ENCODE measurements at regions not wholly inside any gene's neighbourhood (a gene's known extent, or its start where the extent isn't known, plus 50 kb on each side); places are given as distances from the start of the nearest gene placed in this dataset.

- no peak for TF ChIP-seq CREB5 (CRISPR knock-in tag; IDR thresholded peaks at IDR 0.05; ENCODE audit: low read depth)
- no peak for ATAC-seq
Measured at GRCh38 chr12:80041071-80041470, 58.3 kb upstream of the OTOGL start.

- TF ChIP-seq ZNF565 (CRISPR knock-in tag; conservative IDR thresholded peaks at IDR 0.05; ENCODE audit: low read depth), result no peak
- TF ChIP-seq ZC3H10 (CRISPR knock-in tag; IDR thresholded peaks at IDR 0.05), result no peak
- TF ChIP-seq CSRNP3 (CRISPR knock-in tag; IDR thresholded peaks at IDR 0.05), result no peak
- no peak for ATAC-seq
Measured at GRCh38 chr12:80040075-80040738, 59.1 kb upstream of the OTOGL start.

- no peak for TF ChIP-seq CSDC2 (CRISPR knock-in tag; IDR thresholded peaks at IDR 0.05)
- no peak for TF ChIP-seq ZNF565 (CRISPR knock-in tag; conservative IDR thresholded peaks at IDR 0.05; ENCODE audit: low read depth)
- TF ChIP-seq PATZ1 (CRISPR knock-in tag; IDR thresholded peaks at IDR 0.05; ENCODE audit: borderline replicate concordance), result no peak
- TF ChIP-seq ISL1 (CRISPR knock-in tag; IDR thresholded peaks at IDR 0.05), result no peak
- TF ChIP-seq TOX (CRISPR knock-in tag; IDR thresholded peaks at IDR 0.05; ENCODE audit: borderline replicate concordance), result no peak
- no peak for TF ChIP-seq ZFP30 (CRISPR knock-in tag; IDR thresholded peaks at IDR 0.05)
- TF ChIP-seq ZNF8 (CRISPR knock-in tag; IDR thresholded peaks at IDR 0.05), result no peak
- TF ChIP-seq PPARA (CRISPR knock-in tag; IDR thresholded peaks at IDR 0.05; ENCODE audit: borderline replicate concordance), result no peak
- ATAC-seq, result no peak
Measured at GRCh38 chr12:80038062-80038560, 61.2 kb upstream of the OTOGL start.

- TF ChIP-seq OSR1 (CRISPR knock-in tag; IDR thresholded peaks at IDR 0.05) (no peak), ZNF565 (CRISPR knock-in tag; conservative IDR thresholded peaks at IDR 0.05; ENCODE audit: low read depth) (no peak), TSHZ2 (CRISPR knock-in tag; IDR thresholded peaks at IDR 0.05) (no peak), BACH2 (CRISPR knock-in tag; IDR thresholded peaks at IDR 0.05; ENCODE audit: borderline replicate concordance) (no peak), ZNF8 (CRISPR knock-in tag; IDR thresholded peaks at IDR 0.05) (no peak), PATZ1 (CRISPR knock-in tag; IDR thresholded peaks at IDR 0.05; ENCODE audit: borderline replicate concordance) (no peak), TCF4 (CRISPR knock-in tag; IDR thresholded peaks at IDR 0.05; ENCODE audit: borderline replicate concordance) (no peak), ARNTL (CRISPR knock-in tag; IDR thresholded peaks at IDR 0.05; ENCODE audit: borderline replicate concordance, low read depth) (no peak), CSDC2 (CRISPR knock-in tag; IDR thresholded peaks at IDR 0.05) (no peak), ZFP3 (CRISPR knock-in tag; IDR thresholded peaks at IDR 0.05) (no peak), PPARA (CRISPR knock-in tag; IDR thresholded peaks at IDR 0.05; ENCODE audit: borderline replicate concordance) (no peak), POU6F1 (CRISPR knock-in tag; IDR thresholded peaks at IDR 0.05; ENCODE audit: borderline replicate concordance, low read depth) (no peak), ZFP30 (CRISPR knock-in tag; IDR thresholded peaks at IDR 0.05) (no peak), CREB5 (CRISPR knock-in tag; IDR thresholded peaks at IDR 0.05; ENCODE audit: low read depth) (no peak), RARB (CRISPR knock-in tag; IDR thresholded peaks at IDR 0.05) (no peak), ZC3H10 (CRISPR knock-in tag; IDR thresholded peaks at IDR 0.05) (no peak), CSRNP3 (CRISPR knock-in tag; IDR thresholded peaks at IDR 0.05) (no peak), TOX (CRISPR knock-in tag; IDR thresholded peaks at IDR 0.05; ENCODE audit: borderline replicate concordance) (no peak)
- peak; percentile 85 for ATAC-seq
Measured at GRCh38 chr12:80033448-80033847, 65.9 kb upstream of the OTOGL start.

Measured in SK-N-SH treated with all-trans-retinoic acid at 6 μM for 48 hours (cell line).